Fibroblast of mammary gland (primary cell): ENCODE measurements at regions not wholly inside any gene's neighbourhood (a gene's known extent, or its start where the extent isn't known, plus 50 kb on each side); places are given as distances from the start of the nearest gene placed in this dataset.

Experiments used
- DNase-seq: peaks from one replicate; pipeline ENCODE4 v3.0.0-alpha.2; 2010; ENCODE audit warnings: low read depth
- H3K4me3 ChIP-seq: 2 replicates; pipeline ENCODE4 v1.5.1; 2011; ENCODE audit warnings: low read depth, mild to moderate bottlenecking, low read length, moderate library complexity; ENCODE audit not compliant: control insufficient read depth
- TF ChIP-seq, protein P1 (sequence below): conservative IDR thresholded peaks from 2 replicates; pipeline ENCODE4 v1.5.1; 2011; ENCODE audit warnings: low read depth, low read length, inconsistent platforms; ENCODE audit not compliant: control insufficient read depth, insufficient read depth

DNA sequence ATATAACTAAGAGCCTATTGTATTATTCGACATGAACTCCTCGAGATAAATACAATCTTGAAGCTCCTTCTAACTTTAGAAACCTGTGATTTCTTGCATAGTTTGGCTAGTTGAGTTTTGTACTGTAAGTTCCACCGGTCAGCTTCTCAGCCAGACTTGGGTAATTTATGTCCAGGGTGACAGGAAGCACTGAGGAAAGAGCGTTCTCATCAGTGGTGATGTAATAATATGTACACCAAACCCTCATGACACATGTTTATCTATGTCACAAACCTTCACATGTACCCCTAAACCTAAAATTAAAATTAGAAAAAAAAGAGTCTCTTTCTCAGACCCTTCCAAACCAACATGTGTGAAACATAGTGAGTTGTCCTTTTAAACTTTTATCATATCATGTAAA lies 205.7 kb downstream of the KCNRG start:
- peak; percentile 68 for DNase-seq
- H3K4me3 ChIP-seq: no peak overlapping the region
- TF ChIP-seq, protein P1, sequence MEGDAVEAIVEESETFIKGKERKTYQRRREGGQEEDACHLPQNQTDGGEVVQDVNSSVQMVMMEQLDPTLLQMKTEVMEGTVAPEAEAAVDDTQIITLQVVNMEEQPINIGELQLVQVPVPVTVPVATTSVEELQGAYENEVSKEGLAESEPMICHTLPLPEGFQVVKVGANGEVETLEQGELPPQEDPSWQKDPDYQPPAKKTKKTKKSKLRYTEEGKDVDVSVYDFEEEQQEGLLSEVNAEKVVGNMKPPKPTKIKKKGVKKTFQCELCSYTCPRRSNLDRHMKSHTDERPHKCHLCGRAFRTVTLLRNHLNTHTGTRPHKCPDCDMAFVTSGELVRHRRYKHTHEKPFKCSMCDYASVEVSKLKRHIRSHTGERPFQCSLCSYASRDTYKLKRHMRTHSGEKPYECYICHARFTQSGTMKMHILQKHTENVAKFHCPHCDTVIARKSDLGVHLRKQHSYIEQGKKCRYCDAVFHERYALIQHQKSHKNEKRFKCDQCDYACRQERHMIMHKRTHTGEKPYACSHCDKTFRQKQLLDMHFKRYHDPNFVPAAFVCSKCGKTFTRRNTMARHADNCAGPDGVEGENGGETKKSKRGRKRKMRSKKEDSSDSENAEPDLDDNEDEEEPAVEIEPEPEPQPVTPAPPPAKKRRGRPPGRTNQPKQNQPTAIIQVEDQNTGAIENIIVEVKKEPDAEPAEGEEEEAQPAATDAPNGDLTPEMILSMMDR: no peak

DNA sequence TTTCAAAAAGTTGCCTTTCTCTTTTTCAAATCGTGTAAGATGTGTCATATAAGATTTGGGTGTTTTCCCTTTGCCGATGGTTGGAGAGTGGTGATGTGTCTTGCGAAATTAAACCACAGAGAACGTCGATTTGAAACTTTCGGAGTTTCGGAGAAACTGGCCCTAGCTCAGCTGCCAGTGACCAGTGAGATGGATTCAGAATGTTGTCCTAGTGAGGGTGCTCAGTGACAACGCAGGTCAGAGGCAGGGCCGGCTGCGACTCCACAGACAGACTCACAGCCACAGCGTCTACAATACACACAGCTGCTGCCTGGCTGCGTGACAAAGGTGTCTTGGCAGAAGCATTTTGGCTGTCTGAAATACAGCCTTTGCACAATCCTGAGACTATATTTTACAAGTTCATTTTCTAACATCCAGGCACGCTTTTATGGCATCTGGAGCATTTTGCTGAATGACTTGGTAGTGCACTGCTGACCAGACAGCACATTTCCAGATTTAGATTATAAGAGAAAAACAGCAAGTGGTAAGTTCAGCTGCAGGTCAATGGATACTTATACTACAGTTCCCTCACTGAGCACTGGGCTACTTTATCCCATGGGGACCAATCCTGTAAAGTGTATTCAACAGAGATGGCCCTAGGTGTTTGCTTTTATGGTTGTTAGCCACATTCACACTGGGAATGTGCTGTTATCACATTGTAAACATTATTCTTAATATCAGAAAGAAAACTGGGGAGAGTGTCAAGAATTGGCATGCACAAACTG lies 207.5 kb downstream of the KCNRG start:
- peak overlapping the region; percentile 33 for H3K4me3 ChIP-seq
- TF ChIP-seq, protein P1: no peak
- DNase-seq: peak; percentile 95

DNA sequence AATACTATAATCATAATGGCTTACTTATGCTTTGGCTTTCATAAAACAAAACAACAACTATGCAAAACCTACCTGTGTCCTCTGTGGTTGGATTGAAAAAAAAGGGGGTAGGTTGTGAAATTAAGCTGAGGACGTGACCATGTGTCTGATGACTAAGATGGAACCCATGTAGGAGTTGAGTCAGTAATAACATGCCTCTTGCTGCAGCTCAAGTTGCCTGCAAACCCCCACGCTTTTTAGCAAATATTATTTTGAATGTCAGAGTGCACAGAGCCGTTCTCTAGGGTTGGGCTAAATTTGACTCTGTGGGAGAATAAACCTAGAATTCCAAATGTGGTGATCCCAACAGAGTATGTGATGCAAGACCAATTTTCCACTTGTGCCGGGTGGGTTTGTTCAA lies 209.3 kb downstream of the KCNRG start:
- DNase-seq: peak; percentile 90
- TF ChIP-seq, protein P1: no peak
- no peak overlapping the region for H3K4me3 ChIP-seq

DNA sequence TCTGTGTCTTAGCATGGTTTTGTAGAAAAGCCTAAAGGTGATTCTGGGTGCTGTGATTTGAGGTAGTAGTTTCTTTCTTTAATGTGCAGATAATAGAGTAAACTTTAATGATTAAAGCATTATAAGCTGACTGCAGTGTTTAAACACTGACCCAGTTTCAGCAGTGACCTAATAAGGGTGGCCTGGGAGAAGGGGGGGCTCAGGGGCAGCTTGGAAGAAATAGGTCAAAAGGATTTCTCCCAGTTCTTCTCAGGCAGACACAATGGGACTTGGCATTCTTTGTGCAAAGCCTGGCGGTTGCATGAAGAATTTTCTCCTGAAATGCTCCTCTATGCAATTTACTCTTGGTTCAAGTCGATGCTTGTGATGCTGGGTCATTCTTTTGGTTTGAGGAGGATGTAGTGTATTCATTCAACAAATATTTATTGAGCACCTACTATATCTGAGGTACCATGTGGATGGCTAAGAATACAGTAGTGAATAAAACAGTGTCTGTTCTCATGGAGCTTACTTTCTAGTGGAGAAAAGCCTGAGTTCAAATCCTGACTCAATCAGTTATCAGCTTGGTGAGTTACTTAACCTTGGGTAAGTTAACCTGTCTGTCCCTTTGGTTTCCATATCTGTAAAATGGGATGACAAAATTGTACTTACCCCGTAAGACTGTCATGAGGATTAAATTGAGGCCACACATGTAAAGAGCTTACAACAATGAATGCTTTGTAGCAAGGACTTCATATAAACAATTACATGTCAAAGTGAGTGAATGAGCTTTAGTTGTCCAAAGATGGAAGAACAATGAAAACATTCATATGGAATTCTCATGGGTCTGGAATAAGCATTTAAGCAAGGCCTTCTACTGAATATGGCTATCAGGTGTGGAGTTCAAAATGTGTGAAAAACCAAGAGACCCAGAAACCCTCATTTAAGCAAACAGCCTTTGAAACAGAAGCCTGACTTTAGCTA lies 210.2 kb downstream of the KCNRG start:
- peak; percentile 24 for DNase-seq
- no peak overlapping the region for H3K4me3 ChIP-seq
- TF ChIP-seq, protein P1: no peak

DNA sequence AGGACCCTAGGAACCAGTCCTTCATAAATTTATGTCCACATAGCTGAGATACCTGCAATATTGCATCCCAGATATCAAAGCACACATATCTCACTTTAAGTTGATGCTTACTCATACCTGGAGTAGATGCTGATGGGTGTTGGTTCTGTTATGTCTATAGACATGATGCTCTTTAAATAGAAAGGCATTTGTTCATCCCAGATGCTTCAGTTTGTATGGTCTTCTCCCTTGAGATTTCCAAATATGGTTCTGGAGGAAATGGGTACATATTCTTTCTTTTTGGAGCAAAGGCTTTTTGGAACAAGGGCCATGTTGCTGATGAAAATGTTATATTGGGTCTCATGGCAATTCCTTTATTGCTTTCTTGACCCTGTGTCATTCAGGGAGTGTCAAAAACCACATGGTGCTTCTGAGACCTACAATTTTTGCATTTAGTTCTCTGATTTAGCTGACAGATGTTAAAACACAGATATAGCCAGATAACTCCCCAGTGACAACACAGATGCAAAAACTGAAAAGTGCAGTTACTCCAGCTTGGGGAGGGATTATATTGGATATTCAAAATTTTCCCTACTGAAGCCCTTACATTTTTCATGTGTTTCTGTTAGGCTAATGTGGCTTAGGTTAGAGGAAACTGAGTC lies 211.4 kb downstream of the KCNRG start:
- no peak overlapping the region for H3K4me3 ChIP-seq
- DNase-seq: peak; percentile 63
- TF ChIP-seq, protein P1: no peak

DNA sequence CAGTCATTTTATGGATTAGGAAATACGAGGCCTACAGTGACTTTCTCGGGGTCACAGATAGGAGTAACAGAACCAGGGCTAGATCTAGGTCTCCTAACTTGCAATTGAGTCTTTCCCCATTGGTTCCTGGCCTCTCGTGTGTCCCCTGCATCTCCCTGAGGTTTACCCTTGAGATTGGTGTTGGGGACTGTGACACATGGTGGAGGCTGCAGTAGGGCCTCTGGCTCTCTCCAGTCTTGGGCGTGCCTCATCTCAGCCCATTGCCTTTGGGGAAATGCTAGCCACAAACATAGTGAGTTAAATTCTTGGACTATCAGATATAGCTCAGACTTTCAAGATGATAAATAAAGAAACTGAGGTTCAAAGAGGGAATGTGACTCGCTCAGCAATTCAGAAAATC lies 212.1 kb downstream of the KCNRG start:
- no peak overlapping the region for H3K4me3 ChIP-seq
- DNase-seq: no peak
- TF ChIP-seq, protein P1: no peak
